Activated B cell treated with CpG ODN at 0.5 μM for 24 hours (primary cell): ENCODE measurements at regions not wholly inside any gene's neighbourhood (a gene's known extent, or its start where the extent isn't known, plus 50 kb on each side); places are given as distances from the start of the nearest gene placed in this dataset.

Experiments used
- ATAC-seq: fragments of 200-7000 bp; cut with Tn5 transposase; one replicate; pipeline ENCODE4 v1.10.0; 2021; ENCODE audit warnings: low read depth, mild to moderate bottlenecking, moderate library complexity
- CTCF ChIA-PET: fragments of 350-600 bp; sonication (Branson Sonifier 250); formaldehyde crosslinking; loops from one replicate; lab custom pipeline; 2021; ENCODE audit warnings: antibody characterized with exemption; lab: Charles Lee
- POLR2A ChIA-PET: fragments of 350-600 bp; sonication (Branson Sonifier 250); formaldehyde crosslinking; loops from one replicate; lab custom pipeline; 2021; ENCODE audit warnings: antibody characterized with exemption; lab: Charles Lee
- DNase-seq: peaks from one replicate; pipeline ENCODE4 v3.0.0; 2022
- H3K27ac Mint-ChIP-seq: one replicate; pipeline ENCODE4 v1.8.0; 2020; ENCODE audit warnings: mixed read lengths
- H3K27me3 Mint-ChIP-seq: one replicate; pipeline ENCODE4 v1.8.0; 2021; ENCODE audit warnings: mixed read lengths
- H3K36me3 Mint-ChIP-seq: one replicate; pipeline ENCODE4 v1.8.0; 2021; ENCODE audit warnings: low read depth, mixed read lengths
- H3K4me1 Mint-ChIP-seq: one replicate; pipeline ENCODE4 v1.8.0; 2021; ENCODE audit warnings: mixed read lengths
- H3K4me3 Mint-ChIP-seq: one replicate; pipeline ENCODE4 v1.8.0; 2020; ENCODE audit warnings: mild to moderate bottlenecking, mixed read lengths
- H3K9me3 Mint-ChIP-seq: one replicate; pipeline ENCODE4 v1.8.0; 2020; ENCODE audit warnings: mixed read lengths
- intact Hi-C: fragments of 100-400 bp; cut with micrococcal nuclease; formaldehyde crosslinking; loops from one replicate; pipeline ENCODE4 v1.15.1; 2024
- TF ChIP-seq, protein P1 (sequence below): fragments of 200-600 bp; IDR thresholded peaks from one replicate; pipeline ENCODE4 v1.8.0; 2022; ENCODE audit warnings: antibody characterized with exemption, mild to moderate bottlenecking

DNA sequence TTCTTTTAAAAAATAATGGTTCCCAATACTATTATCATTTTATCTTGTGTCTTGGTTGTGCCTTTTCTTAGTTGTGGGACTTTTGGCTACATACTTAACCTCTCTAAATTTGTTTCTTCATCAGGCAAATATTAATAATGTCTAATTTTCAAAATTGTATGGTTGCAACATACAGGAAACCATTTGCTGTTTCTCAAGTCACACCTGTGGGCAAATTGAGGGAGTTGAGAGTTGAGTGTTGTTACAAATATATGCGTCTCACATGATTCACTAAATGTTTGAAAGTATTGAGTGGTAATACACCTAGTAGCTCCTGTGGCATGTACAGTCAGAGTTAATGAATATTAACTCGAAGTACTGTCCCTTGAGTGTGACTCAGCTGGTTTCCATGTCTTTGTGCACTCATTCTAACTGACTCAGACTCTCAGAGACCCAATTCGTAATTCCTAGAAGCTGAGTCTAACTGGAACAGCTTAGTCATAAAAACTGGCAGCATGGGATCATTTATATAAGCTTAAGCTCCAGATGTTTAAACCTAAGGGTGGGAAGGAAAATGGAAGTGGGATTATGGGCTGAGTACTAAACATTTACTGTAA is 802.4 kb downstream of the TRIML1 start:
- POLR2A ChIA-PET = no interaction called here
- Mint-ChIP-seq H3K27ac (no peak overlapping the region), H3K27me3 (no peaks in the 10 kb centered on the region), H3K4me3 (no peak overlapping the region), H3K36me3 (no peaks in the 10 kb centered on the region), H3K4me1 (no peaks in the 10 kb centered on the region), H3K9me3 (peaks cover 6% of the 10 kb centered on the region)
- TF ChIP-seq, protein P1, sequence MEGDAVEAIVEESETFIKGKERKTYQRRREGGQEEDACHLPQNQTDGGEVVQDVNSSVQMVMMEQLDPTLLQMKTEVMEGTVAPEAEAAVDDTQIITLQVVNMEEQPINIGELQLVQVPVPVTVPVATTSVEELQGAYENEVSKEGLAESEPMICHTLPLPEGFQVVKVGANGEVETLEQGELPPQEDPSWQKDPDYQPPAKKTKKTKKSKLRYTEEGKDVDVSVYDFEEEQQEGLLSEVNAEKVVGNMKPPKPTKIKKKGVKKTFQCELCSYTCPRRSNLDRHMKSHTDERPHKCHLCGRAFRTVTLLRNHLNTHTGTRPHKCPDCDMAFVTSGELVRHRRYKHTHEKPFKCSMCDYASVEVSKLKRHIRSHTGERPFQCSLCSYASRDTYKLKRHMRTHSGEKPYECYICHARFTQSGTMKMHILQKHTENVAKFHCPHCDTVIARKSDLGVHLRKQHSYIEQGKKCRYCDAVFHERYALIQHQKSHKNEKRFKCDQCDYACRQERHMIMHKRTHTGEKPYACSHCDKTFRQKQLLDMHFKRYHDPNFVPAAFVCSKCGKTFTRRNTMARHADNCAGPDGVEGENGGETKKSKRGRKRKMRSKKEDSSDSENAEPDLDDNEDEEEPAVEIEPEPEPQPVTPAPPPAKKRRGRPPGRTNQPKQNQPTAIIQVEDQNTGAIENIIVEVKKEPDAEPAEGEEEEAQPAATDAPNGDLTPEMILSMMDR = no peak
- intact Hi-C loops = no loop called here
- ATAC-seq (no peak), DNase-seq (no peak)
- CTCF ChIA-PET = no interaction called here

DNA sequence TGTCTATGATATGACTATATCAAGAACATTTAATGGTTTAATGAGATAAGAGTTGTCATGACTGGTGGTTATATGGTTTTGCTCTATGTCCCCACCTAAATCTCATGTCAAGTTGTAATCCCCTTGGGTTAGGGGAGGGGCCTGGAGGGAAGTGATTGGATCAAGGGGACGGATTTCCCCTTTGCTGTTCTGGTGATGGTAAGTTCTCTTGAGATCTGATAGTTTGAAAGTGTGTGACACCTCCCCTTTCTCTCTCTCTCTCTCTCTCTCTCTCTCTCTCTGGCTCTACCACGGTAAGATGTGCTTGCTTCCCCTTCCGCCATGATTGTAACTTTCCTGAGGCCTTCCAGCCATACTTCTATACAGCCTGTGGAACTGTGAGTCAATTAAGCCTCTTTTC is 803.4 kb downstream of the TRIML1 start:
- H3K27ac Mint-ChIP-seq = no peak overlapping the region
- H3K27me3 Mint-ChIP-seq = no peaks in the 10 kb centered on the region
- CTCF ChIA-PET = no interaction called here
- H3K4me3 Mint-ChIP-seq = no peak overlapping the region
- POLR2A ChIA-PET = no interaction called here
- DNase-seq = no peak
- ATAC-seq = no peak
- no peaks in the 10 kb centered on the region for H3K36me3 Mint-ChIP-seq
- peaks cover 5% of the 10 kb centered on the region for H3K9me3 Mint-ChIP-seq
- TF ChIP-seq, protein P1 = no peak
- H3K4me1 Mint-ChIP-seq = no peaks in the 10 kb centered on the region
- intact Hi-C loops = no loop called here

DNA sequence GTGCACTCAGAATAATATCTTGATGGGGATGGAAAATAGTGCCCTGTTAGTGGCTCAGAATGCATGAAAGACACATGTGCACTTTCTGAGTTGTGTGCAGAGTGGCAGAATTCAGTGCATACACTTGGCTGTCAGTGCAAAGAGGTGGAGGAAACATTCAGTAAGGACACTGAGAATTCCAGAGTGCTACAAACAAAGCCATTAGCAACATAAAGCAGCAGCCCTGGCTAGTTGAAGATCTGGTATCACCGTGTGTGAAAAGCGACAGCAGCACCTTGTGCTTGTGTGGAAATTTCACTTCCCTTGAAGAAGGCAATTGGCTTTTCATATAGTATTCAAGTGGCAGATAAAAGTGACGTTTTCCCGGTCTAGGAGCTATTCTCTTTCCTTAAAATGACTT is 810.4 kb downstream of the TRIML1 start:
- H3K4me3 Mint-ChIP-seq = no peak overlapping the region
- POLR2A ChIA-PET = no interaction called here

DNA sequence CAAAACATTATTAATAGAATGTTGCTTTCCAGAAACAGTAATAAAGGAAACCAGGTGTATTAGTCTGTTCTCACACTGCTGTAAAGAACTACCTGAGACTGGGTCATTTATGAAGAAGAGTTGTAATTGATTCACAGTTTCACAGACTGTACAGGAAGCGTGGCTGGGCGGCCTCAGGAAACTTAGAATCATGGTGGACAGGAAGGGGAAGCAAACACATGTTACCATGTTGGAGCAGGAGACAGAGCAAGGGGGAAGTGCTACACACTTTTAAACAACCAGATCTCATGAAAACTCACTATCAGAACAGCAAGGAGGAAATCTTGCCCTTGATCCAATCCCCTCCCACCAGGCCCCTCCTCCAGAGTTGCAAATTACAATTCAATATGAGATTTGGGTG is 815.8 kb downstream of the TRIML1 start:
- peaks cover 13% of the 10 kb centered on the region for H3K9me3 Mint-ChIP-seq
- CTCF ChIA-PET = no interaction called here
- POLR2A ChIA-PET = no interaction called here
- no peaks in the 10 kb centered on the region for H3K4me1 Mint-ChIP-seq
- H3K27me3 Mint-ChIP-seq = no peaks in the 10 kb centered on the region
- no peaks in the 10 kb centered on the region for H3K36me3 Mint-ChIP-seq
- intact Hi-C loops = no loop called here
- TF ChIP-seq, protein P1 = no peak
- DNase-seq = no peak
- ATAC-seq = no peak
- H3K27ac Mint-ChIP-seq = no peak overlapping the region
- H3K4me3 Mint-ChIP-seq = no peak overlapping the region

More for the DNA sequence above, 810.4 kb downstream of the TRIML1 start:
- CTCF ChIA-PET = no interaction called here
- H3K36me3 Mint-ChIP-seq = no peaks in the 10 kb centered on the region
- no peaks in the 10 kb centered on the region for H3K27me3 Mint-ChIP-seq
- no peak for ATAC-seq
- H3K4me1 Mint-ChIP-seq = no peaks in the 10 kb centered on the region
- TF ChIP-seq, protein P1 = no peak
- no peak for DNase-seq
- H3K9me3 Mint-ChIP-seq = peaks cover 12% of the 10 kb centered on the region
- no peak overlapping the region for H3K27ac Mint-ChIP-seq
- intact Hi-C loops = no loop called here

DNA sequence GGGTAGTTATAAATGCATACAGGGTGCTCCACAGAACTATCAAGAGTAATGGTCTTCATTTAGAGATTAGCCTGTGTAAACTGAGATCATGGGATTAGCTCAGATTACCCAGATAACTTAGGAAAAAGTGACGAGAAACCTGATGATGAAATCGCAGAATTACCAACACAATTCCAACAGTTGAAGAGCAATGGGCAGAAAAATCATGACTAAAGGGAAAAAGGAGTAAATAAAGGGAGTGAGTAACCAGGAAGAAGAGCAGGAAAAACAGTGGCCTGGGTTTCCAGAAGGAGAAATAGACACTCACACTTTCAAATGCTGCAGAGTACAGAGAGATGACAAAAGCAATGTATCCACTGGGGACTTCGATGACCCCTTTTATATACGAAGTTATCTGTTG is 817.3 kb downstream of the TRIML1 start:
- Mint-ChIP-seq H3K36me3 (no peaks in the 10 kb centered on the region), H3K27ac (no peak overlapping the region), H3K4me1 (no peaks in the 10 kb centered on the region), H3K4me3 (no peak overlapping the region), H3K9me3 (peaks cover 13% of the 10 kb centered on the region), H3K27me3 (no peaks in the 10 kb centered on the region)
- CTCF ChIA-PET = no interaction called here
- TF ChIP-seq, protein P1 = no peak
- no peak for ATAC-seq
- intact Hi-C loops = no loop called here
- POLR2A ChIA-PET = no interaction called here
- no peak for DNase-seq
